ENCODE measurements at regions not wholly inside any gene's neighbourhood (a gene's known extent, or its start where the extent isn't known, plus 50 kb on each side); places are given as distances from the start of the nearest gene placed in this dataset.

DNA sequence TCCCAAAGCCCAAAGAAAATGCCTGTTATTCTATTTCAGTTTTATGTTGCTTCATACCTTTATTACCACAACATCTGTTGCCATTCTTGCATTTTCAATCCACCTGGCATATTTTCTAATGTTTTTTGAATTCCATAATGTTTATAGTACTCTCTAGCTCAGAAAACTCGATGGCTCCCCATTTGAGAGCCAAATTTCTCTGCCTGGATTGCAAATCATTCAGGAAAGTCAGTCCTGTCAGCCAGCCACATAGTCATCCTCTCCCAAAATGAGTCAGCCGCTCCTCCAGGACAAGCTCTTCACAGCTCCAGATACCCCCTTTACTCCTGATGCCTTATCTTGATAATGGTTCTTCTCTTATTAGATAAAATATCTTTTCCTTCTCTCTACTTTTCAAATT, 78.2 kb upstream of the ADCY2 start:
- DNase-seq, result no peak

DNA sequence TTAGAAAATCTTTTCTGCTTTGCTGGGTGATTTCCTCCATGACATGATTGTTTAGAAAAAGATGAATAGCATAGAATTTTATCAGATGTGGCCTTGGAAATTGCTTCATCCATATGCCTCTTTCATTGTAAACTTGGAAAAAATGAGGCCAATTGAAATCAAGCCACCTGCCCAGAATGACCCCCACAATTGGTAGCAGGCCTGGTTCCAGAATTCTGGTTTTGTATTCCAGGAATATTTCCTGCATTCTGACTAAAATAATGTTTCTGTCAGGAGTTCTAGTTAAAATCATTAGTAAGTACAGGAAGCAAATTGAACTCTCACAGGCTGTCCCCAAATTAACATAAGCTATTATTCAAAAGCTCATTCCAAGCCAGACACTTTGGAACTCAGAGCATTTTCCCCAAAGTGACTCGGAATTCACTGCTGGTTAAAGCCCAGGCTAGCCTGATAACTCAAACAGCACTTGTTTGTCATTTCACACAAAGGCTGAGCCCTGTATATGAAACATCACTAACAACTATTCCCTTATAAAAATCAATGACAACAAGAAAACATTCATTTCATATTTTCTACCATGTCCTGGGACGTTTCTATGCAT, 75.1 kb upstream of the ADCY2 start:
- DNase-seq, result no peak

DNA sequence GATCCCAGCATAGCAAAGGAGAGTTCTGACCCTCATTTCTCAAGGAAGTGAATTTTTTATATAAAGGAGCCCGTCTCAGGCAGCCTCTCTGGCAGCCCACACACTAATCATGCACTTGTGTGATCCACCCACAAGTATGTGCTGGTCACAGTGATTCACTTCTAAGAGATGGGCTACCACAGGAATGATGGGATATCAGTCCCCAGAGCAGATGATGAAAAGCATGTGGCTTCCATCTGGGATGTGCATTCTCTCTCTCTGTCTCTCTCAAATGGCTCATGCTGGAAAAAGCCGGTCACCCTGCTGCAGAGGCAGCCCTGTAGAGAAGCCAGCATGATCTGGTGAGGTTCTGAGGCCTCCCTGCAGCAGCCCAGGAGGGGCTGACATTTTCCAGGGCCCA, 74.2 kb upstream of the ADCY2 start:
- DNase-seq, result peak; percentile 41

DNA sequence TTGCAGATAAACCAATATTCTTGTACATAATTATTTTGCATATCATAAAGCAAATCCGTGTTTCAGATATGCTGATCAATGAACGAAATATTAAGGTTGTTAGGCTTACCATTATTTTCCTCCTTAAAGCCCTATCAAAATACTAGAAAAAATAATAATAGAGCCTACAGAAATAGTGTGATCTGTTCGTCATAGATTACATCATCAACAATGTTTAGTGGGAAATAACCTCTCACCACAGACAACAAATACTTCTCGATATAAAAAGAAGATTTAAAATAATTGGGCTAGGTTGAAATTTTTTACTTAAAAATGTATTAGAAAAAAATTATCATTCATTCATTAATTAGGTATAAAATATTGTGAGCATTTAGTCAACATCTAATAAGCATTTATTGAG, 71.0 kb upstream of the ADCY2 start:
- no peak for DNase-seq

DNA sequence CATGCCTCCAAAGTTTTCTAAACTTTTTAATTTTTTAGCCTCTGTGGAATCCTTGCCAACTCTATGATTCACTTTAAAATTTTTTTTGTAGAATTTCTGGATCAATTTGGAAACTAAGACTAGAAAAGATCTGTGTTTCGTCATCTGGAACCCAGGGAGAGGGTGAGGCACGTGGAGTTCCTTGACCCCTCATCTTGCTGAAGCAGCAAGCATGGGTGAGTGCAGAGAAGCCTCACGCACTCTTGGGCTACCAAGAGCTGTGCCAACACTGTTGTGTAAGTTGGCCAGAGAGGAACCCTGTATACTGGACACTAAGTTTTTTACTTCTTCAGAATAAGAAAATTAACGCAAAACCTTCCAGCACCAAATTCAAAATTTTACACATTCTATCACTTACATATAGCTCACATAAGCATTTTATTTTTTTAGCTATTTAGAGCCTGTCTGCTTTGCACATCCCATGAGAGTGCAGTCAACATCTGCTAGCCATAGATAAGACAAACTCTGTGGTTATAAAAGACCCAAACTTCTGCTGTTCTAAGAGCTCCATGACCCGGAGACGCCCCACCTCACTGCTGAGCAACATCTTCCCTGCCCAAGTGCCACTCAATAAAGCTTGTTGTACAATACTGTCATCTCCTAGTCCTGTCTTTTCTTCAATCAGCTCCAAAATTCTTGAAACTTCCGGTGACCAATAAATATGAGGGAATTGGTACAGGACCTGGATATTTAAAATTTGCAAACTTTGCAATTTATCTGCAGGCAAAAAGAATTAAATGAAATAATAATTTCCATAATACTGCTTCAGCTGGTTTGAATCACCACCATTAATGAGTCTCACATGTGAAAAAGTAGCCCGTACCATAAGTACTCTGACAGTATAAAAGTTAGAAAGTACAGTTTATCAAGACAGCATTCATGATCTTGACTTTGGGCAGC, 69.7 kb upstream of the ADCY2 start:
- no peak for DNase-seq

DNA sequence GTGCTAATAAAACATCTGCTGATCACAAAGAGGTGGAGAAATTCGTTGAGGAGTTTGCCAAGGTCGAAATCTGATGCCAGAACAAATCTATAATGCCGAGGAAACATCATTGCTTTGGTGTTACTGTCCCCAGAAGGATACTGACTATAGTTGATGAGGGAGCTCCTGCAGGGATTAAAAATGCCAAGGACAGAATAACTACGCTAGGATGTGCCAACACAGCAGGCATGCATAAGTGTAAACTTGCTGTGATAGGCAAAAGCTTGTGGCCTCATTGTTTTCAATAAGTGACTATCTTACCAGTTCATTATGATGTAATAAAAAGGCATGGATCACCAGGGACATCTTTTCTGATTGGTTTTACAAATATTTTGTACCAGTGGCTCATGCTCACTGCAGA, 66.8 kb upstream of the ADCY2 start:
- no peak for DNase-seq

DNA sequence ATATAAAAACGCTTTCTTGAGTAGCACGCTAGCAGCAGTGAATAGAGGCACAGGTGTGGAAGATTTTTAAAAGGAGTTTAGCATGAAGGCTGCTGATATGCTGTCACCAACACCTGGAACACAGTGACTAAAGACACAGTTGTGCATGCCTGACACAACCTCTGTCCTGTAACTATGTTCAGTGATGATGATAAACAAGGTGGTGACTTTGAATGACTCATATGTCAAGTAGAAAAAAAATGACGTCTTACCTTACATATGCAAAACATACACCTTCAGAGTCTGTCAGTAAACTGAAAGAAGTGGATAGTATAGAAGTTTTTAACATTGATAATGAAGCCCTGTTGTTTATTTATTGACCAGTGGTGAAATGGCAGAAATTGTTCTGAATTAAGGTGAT, 66.2 kb upstream of the ADCY2 start:
- DNase-seq, result no peak

DNA sequence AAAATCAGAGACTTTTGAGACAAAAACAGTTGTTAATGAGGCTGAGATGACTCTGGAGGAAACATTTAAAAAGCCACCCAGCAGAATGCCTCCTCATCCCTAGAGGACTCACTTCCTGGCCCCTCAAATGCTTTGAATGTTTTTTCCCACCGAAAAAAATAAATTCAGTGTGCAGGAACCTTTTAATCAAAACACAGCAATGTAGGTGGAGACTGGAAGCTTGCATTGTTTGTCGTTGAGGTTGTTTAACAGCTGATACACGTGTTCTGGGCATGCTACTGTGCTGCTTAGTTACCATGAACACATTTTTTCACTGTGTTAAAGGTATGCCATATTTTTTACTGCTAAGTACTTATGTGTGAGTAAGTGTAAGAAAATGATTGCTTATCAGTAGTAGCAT, 65.7 kb upstream of the ADCY2 start:
- no peak for DNase-seq

DNA sequence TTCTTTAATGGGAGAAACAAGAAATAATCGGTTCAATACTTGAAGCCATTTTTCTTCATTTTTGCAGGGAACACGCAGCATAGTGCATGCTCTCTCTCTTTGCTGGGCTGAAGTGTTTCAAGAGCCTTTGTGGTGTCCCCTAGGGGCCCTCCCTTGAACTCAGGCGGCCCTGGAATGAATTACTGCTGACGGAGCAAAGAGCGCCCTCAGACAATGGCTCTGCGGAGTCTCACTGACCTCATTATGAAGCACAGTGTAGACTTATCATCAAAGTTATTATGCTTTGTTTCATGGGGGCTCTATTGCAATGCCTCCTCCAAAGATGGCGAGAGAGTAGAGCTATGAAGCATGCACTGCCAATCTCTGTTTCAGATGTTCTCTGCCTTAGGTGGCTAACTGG, 64.8 kb upstream of the ADCY2 start:
- peak; percentile 80 for DNase-seq
